ENCODE measurements at regions not wholly inside any gene's neighbourhood (a gene's known extent, or its start where the extent isn't known, plus 50 kb on each side); places are given as distances from the start of the nearest gene placed in this dataset.

GRCh38 chr15:91780387-91780786, 73.1 kb upstream of the SLCO3A1 start:
- no peak for TF ChIP-seq CTCF (IDR thresholded peaks at IDR 0.05)
- TF ChIP-seq POLR2A (IDR thresholded peaks at IDR 0.05): no peak
